ENCODE measurements at regions not wholly inside any gene's neighbourhood (a gene's known extent, or its start where the extent isn't known, plus 50 kb on each side); places are given as distances from the start of the nearest gene placed in this dataset.

GRCh38 chr5:3299441-3299840 is 296.2 kb upstream of the IRX1 start:
- no peak for TF ChIP-seq CTCF (conservative IDR thresholded peaks at IDR 0.05)
- TF ChIP-seq EZH2 (IDR thresholded peaks at IDR 0.05; ENCODE audit: low read depth) = no peak
